EL (cell line): ENCODE measurements at regions not wholly inside any gene's neighbourhood (a gene's known extent, or its start where the extent isn't known, plus 50 kb on each side); places are given as distances from the start of the nearest gene placed in this dataset.
"Not testable (repeated sequence)": the region's sequence is repeated elsewhere in the genome, so short reads cannot be mapped to it uniquely, and the experiment has no call there.

Source experiments
- DNase-seq: peaks from one replicate; pipeline ENCODE4 v3.0.0-alpha.2; 2016

DNA sequence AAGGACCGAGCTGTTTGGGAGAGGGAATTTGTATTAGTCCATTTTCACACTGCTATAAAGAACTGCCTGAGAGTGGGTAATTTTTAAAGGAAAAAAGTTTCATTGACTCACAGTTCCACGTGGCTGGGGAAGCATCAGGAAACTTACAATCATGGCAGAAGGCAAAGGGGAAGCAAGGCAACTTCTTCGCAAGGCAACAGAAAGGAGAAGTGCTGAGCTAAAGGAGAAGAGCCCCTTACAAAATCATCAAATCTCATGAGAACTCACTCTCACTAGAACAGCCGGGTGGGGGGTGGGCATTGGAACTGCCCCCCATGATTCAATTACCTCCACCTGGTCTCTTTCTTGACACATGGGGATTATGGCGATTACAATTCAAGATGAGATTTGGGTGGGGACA, 121.8 kb upstream of the SLC13A1 start:
- not testable (repeated sequence) for DNase-seq

DNA sequence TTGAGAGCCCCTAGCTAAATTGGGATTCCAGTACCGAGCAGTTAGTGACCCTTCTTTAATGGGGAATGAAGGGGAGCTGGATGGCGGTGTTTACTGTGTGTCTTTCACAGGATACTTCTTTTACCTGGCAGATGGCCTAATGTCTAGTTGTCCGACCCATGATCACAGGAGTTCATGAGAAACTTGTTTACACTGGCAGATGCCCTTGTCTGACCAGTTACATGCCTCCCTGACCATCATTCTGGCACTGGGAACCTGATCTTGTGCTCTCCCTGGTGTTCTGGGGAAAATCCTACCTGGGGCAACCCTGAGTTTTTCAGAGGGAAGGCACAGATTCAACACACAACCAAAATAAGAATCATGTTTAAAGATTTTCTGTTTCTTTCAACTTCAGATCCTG, 120.1 kb upstream of the SLC13A1 start:
- no peak for DNase-seq

DNA sequence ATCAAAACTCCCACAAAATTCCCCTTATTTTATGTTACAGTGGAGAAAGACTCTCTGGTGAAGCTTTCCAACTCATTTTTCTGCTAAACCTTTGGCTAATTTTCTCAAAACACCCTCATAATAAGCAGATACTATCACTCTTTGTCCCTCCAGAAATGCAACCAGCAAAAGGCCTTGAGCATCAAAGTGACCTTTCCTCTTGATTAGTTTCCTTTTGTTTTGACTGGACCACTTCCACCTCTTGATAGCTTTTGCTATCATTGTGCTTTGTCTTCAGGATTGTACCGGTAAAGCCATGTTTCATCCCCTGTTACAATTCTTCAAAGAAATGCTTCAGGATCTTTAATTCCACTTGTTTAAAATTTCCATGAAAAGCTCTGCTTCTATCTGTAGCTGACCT, 115.1 kb upstream of the SLC13A1 start:
- DNase-seq: no peak

DNA sequence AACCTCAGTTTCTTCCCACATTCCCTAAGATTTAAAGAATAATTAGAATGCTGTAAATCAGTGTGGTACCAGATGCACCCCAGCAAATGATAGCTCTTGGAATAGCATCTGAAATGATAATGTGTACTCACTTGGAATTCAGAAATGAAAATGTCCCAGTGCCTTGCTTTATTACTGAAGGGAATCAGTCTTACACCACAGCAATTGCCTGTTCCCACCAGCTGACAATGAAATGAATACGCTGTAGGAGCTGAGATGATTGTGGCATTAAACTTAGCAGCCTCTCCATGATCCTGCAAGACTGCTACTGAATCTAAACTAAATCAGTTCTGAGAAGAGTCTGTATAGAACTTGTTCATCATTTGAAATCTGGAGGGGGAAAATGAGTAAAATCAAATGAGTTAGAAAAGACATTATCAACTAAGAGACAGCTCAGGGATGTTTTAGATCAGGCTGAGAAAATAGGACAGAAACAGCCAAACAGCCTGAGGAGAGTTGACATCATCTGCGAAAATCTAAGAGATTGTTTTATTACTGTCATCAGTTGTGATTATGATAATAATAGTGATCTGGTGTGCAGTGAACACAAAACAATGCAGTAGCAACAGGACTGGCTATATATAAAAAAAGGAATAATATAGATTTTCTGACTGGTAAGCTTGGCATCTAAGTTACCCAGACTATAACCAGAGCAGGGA, 108.6 kb upstream of the SLC13A1 start:
- DNase-seq: no peak

DNA sequence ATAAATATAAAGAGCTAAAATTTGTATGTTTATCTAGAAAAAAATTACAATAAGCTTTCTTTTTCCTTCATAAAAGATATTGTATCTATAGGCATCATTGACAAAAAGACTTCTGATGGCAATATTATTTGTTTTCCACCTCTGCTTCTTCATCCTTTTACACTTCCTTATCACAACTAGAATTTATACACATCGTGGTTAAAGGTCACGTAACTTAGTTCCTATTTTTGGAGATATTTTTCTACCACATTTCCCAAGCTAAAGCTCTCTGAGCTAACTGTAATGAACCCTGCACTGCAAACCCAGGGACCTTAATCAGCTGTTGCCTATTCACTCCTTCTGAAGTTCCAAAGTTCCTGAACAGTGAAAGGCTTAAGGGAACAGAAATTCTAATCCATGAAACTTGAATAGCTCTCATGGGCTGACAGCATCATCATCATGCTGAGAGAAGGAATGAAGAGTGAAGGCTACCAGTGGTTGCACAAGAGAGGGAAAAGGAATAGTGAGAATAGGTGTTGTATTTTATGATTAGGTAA, 106.1 kb upstream of the SLC13A1 start:
- no peak for DNase-seq

DNA sequence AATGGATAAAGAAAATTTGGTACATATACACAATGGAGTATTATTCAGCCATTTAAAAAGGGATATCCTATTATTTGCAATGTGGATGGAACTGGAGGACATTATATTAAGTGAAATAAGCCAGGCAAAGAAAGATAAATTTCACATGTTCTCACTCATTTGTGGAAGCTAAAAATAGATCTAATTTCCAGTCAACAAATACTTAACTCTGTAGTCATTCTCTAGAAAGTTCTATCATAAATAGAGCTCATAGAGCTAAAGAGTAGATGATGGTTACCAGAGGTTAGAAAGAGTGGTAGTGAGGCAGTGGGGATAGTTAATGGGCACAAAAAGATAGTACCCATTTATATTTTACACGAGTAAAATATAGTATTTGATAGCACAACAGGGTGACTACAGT, 104.2 kb upstream of the SLC13A1 start:
- DNase-seq: no peak

DNA sequence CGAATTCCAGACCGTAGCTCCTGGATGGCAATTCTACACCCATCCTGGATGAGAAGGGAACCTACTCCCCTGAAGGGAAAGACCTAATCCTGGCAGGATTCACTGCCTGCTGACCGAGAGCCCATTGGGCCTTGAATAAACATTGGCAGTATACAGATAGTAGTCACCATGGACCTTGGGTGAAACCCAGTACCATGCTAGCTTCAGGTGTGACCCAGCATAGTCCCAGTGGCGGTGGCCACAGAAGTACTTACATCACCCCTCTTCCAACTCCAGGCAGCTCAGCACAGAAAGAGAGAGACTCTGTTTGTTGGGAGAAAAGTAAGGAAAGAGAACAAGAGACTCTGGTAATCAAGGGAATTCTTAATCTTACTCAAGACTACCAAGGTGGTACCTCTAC, 97.2 kb upstream of the SLC13A1 start:
- DNase-seq: no peak

DNA sequence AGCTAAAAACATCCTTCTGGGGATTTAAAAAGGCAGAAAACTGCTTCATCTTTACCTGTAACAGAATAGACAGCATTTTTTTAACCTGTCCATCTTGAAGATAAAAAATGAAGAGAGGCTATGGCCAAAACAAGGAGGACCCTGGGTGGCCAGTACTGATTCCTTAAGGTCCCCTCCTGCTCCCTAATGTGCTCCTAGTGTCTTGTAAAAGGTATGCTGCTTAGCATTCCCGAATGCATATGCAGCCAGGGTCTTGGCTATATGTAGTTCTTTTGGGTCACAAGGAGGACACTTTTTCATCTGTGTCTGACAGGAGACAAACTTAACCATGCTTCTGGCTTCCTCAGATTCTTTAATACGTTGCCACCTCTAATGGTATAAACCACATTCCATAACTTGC, 93.9 kb upstream of the SLC13A1 start:
- DNase-seq: no peak

DNA sequence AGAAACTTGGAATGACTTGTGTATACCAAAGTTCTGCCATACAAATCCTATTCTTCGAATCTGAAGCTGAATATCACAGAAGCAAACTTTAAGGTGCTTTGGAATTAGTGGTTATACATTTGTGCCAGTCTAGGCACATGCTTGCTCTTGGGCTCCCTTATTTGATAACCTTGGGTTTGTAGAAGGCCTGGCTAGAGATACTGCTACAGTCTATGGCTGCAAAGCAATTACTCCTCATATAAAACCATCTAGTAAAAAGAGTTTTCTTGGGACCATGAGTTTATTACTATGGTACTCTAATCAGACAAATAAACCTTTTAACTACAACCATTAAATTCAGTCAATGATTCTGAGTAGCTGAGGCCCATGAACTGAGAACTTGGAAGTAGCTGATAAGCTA, 92.5 kb upstream of the SLC13A1 start:
- no peak for DNase-seq

DNA sequence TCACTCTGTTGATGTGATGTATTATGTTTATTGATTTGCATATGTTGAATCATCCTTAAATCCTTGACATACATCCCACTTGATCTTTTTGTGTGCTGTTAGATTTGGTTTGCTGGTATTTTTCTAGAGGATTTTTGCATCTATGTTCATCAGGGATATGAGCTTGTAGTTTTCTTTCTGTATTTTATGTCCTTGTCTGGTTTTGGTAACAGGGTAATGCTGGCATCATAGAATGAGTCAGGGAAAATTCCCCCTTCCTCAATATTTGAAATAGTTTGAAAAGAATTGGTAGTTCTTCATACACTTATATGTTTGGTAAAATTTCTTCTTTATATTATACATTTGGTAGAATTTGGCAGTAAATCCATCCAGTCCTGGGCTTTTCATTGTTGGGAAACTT, 89.4 kb upstream of the SLC13A1 start:
- DNase-seq: no peak

DNA sequence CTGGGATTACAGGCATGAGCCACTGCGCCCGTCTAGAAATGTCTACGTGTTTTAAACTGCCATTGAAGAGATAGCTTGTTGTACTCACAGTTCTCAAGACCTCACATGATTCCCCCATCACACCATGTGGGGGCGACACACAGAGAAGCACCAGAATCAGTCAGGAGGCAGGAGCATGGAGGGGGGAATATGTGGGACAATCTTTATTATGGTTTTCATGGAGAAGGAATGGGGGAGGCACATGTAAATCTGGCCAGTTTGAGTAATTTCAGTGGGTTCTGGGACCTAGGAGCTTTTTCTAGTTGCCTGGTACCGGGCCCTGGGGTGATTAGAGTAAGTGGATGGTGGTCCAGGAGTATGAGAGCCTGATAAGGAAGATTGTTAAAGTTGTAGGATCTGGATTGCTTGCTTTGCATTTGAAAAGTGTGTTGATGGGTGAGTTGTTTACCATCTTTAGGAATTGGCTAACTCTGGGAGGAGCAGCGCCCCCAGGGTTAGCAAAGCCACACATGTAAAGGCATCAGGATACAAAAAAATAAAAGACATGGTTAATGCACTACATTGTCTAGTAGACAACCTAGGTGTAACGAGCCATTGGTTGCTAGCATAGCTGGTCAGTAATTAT, 85.4 kb upstream of the SLC13A1 start:
- DNase-seq: no peak

DNA sequence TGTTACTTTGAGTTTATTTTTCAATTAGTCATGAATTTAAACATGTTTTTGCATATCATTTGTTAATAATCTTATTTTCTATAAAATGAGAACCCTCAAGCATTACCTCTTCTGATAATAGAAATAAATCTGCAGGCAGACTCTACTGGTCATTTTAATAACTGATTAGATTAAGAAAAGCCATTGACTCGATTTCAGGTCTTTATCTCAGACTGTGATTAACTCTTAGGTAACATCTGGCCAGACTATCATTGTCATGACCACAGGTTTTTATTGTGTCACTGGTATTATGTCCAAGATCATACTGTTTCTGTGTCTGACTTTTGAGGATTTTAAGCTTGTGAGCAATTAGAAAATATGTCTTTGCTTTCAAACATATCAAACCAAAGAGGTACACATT, 83.6 kb upstream of the SLC13A1 start:
- no peak for DNase-seq

DNA sequence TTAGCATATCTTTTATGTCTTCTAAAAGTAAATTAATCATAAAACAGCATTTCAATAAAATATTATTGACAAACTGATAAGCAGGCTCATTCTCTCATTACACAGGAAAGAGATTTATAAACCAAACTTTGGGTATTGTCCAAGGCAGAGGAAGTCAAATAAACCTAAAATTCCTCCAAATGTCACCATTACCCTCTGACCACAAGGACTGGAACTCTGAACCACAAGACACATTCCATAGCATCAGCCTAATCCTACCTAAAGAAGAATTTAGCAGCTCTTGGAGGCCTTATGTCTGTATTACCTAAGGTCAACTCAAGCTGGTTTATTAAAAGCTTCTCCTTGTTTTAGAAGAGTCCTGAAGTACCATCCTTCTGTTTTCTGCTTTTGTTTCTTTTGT, 82.4 kb upstream of the SLC13A1 start:
- no peak for DNase-seq

DNA sequence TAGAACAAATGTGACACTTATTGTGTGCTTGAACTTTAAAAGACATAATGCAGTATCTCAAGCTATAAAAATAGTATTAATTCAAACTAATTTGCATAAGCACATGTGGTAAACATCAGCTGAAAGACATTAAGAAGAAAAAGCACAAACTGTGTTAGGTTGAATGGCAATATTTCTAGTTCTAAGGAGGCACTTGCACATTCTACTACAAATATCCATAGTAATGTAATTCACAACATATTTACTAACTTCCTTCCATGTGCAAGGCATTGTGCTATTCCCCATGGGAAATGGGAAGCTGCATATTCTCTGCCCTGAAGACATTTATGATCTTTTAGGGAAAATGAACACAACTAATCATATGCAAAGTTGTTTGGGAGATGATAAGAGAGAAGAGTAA, 80.2 kb upstream of the SLC13A1 start:
- no peak for DNase-seq

DNA sequence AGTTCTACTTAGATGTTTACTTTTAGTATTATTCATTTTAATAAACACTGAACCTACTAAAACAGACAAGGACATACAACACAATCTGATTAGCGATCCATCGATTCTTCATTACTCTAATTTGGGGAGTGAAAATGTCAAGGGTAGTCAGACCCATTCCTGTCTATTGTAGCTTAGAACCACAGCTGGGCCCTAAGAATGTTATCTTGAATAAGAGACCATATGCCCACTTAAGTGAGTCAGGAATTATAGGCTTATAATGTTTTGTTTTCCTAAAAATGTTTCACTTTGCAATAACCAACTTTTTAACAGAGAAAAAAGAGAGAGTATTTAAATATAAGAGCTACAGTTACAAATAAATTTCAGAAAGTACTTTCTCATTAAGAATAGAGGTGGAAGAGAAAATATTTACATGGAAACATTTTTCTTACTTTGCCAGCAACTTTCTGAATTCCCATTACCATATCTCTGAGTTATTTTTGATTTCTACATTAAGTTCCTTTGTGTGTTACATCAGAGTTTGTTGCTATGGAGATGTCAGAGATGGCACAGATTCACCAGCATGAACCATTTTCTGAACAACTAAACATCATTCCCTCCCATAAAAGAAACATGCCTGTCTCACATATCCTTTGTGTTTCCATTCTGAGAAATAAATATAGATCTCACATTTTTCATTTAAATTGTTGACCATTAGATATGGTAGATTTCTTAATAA, 75.4 kb upstream of the SLC13A1 start:
- DNase-seq: no peak

DNA sequence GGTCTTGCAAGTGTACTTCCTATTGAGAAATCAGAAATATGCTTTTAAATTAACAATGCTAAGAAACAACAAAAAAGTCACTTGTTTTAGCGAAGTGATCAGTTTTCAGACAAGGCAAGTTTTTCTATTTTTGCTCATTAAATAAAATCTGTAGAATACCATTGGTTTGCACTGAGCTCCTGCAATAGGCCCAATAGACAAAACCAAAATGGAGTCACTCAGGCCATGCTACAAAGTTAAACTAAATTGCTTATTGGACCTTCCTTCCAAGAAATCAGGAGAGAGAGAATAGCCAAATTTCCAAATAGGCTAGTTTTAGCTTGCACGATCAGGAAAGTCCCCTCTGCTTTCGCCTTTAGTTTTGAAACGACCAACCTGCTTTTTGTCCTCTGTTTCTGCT, 73.4 kb upstream of the SLC13A1 start:
- DNase-seq: no peak

DNA sequence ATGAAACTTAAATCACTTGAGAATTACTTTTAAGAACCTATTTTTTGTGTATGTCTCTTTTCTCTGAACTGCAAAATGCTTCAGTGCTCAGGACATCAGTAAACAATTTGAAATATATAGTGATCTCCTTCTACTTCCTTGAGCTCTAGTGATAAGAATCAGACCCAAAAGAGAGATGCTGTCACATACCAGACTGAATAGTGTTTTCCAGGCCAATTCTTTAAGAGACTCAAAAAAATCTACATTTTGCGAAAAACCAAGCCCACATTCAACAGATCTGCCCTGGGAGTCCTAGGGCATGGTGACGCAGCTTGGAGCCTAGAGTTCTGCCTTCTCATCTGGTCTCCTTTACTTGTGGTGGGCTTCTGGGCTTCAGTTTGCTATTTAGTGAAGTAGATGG, 72.1 kb upstream of the SLC13A1 start:
- DNase-seq: no peak

DNA sequence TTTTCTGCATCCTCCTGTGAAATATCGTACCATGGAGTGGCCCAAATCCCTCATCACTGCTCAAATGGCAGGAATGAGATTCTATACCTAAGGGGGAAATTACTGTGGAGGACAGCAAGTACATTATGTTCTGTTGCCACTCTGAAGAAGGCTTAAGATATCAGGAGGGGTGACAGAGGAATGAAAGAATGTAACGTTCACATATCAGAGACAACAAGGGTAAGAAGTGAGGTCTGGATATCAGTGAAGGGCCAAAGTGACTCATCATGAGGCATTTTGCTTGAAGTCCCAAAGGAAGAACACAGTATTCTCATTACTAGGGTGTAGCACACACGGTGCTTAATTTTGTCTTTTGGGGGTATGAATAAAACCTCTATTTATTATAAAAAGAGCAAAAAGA, 71.5 kb upstream of the SLC13A1 start:
- no peak for DNase-seq

DNA sequence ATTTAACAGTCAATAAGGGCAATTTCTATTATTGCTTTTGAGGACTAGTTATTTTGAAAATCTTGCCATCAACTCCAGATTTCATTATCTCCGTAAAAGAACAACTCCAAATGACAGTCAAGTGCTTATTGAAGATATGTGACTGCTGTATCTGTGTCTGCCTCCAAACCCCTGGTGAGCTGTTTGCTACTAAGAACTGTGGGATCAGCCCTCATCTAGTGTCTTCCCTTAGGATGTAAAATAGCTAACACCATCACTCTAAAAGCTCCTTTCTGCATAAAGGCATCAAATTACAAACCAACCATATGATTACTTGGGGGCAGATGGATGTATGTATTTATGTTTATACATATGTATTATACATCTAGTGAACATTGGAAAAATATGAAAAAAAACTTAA, 70.8 kb upstream of the SLC13A1 start:
- DNase-seq: no peak

DNA sequence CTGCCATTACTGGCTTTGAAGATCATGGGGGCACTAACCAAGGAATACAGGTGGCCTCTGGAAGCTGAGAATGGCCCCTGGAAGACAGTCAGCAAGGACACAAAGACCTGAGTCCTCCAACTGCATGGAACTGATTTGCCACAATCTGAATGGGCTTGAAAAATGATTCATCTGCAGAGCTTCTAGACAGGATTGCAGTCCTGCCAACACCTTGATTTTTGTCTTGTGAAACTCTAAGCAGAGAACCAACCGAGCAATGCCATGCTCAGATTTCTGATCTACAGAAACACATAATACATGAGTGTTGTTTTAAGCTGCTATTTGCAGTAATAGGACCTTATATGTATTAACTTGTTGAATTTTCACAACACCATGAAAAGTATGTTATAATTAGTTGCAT, 66.1 kb upstream of the SLC13A1 start:
- DNase-seq: no peak

DNA sequence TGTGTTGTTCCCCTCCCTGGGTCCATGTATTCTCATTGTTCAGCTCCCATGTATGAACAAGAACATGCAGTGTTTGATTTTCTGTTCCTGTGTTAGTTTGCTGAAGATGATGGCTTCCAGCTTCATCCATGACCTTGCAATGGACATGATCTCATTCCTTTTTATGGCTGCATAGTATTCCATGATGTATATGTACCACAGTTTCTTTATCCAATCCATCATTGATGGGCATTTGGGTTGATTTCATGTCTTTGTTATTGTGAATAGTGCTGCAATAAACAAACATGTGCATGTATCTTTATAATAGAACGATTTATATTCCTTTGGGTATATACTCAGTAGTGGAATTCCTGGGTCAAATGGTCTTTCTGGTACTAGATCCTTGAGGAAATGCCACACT, 65.1 kb upstream of the SLC13A1 start:
- not testable (repeated sequence) for DNase-seq

DNA sequence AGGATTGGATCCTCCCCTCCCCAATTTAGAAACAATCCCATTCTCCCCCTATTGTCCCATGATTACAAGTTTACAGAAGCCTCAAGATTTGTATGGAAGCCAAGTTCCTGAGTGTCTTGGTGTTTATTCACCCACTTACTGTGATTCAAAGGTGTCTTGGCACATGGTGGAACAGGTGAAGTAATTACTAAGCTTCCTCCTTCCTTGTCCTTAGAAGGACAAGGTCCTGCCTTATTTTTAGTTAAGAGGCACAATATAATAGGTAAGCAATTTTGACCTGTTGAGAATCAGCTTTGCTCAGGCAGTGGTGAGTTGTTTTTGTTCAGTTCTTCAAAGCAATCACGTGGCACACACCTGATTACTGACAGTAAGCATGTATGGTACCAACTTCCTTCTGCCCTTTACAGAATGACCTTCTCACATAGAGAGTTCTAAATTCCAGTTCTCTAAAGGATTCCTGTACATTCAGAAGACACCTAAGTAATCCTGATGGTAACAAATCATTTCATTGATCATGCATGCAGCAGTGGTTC, 60.7 kb upstream of the SLC13A1 start:
- no peak for DNase-seq

DNA sequence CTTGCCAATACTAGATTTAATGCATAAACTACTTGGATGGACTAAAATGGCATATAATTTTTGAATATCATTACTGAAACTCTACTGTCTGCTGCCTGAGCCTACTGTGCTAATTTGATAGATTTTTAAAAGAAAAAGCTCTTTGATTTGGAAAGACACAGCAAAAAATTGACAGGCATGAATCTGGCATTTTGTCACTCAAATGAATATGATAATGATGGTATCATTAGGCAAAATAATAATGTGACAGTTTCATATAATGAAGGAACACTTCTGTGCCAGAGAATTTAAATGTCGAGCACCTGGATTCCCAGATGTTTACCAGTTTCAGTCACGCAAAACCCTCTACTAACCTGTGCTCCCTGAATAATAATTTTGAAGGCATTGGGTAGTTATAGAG, 60.0 kb upstream of the SLC13A1 start:
- DNase-seq: no peak
